DMS 273 treated with DMSO at 0.1 percent for 48 hours (cell line): ENCODE measurements at regions not wholly inside any gene's neighbourhood (a gene's known extent, or its start where the extent isn't known, plus 50 kb on each side); places are given as distances from the start of the nearest gene placed in this dataset.

ENCODE experiments used
- DNase-seq: peaks from one replicate; lab custom pipeline; 2025; lab: John Stamatoyannopoulos, UW

- no peak for DNase-seq
These were observed 194.9 kb upstream of the CDH5 start for GRCh38 chr16:66171578-66171977.

GRCh38 chr16:66170989-66171388, 195.5 kb upstream of the CDH5 start:
- DNase-seq: no peak

GRCh38 chr16:66169817-66170216, 196.7 kb upstream of the CDH5 start:
- DNase-seq: no peak

GRCh38 chr16:66168777-66169176, 197.7 kb upstream of the CDH5 start:
- no peak for DNase-seq

GRCh38 chr16:66167564-66168291, 198.8 kb upstream of the CDH5 start:
- no peak for DNase-seq

- no peak for DNase-seq
These were observed 200.0 kb upstream of the CDH5 start for GRCh38 chr16:66166490-66166889.

- DNase-seq: no peak
These were observed 200.6 kb upstream of the CDH5 start for GRCh38 chr16:66165879-66166278.

- no peak for DNase-seq
These were observed 201.8 kb upstream of the CDH5 start for GRCh38 chr16:66164581-66165247.

GRCh38 chr16:66162821-66163220, 203.7 kb upstream of the CDH5 start:
- DNase-seq: no peak

- no peak for DNase-seq
These were observed 204.5 kb upstream of the CDH5 start for GRCh38 chr16:66161942-66162341.

- no peak for DNase-seq
These were observed 205.2 kb upstream of the CDH5 start for GRCh38 chr16:66161269-66161668.

- no peak for DNase-seq
These were observed 206.5 kb upstream of the CDH5 start for GRCh38 chr16:66159987-66160386.

- DNase-seq: no peak
These were observed 210.0 kb upstream of the CDH5 start for GRCh38 chr16:66156538-66156937.

- DNase-seq: no peak
These were observed 210.6 kb upstream of the CDH5 start for GRCh38 chr16:66155933-66156332.

- DNase-seq: no peak
These were observed 211.7 kb upstream of the CDH5 start for GRCh38 chr16:66154801-66155200.

- DNase-seq: no peak
These were observed 213.6 kb upstream of the CDH5 start for GRCh38 chr16:66152823-66153393.

GRCh38 chr16:66152181-66152580, 214.3 kb upstream of the CDH5 start:
- DNase-seq: no peak

GRCh38 chr16:66150698-66151482, 215.6 kb upstream of the CDH5 start:
- DNase-seq: no peak

- DNase-seq: no peak
These were observed 219.2 kb upstream of the CDH5 start for GRCh38 chr16:66147291-66147690.

GRCh38 chr16:66146798-66147197, 219.7 kb upstream of the CDH5 start:
- DNase-seq: no peak

- DNase-seq: no peak
These were observed 221.8 kb upstream of the CDH5 start for GRCh38 chr16:66144641-66145040.

GRCh38 chr16:66143415-66143814, 223.1 kb upstream of the CDH5 start:
- no peak for DNase-seq

- no peak for DNase-seq
These were observed 224.6 kb upstream of the CDH5 start for GRCh38 chr16:66141885-66142284.
